ENCODE measurements at regions not wholly inside any gene's neighbourhood (a gene's known extent, or its start where the extent isn't known, plus 50 kb on each side); places are given as distances from the start of the nearest gene placed in this dataset.

- TF ChIP-seq POLR2A (IDR thresholded peaks at IDR 0.05; ENCODE audit: low read depth, low read length) = no peak
- TF ChIP-seq SPI1 (IDR thresholded peaks at IDR 0.05; ENCODE audit: low read depth, low read length) = no peak
- TF ChIP-seq POLR2AphosphoS5 (IDR thresholded peaks at IDR 0.05; ENCODE audit: low read depth, low read length) = no peak
- TF ChIP-seq PAX5 (IDR thresholded peaks at IDR 0.05; ENCODE audit: insufficient read depth, low read length, severe bottlenecking) = no peak
Observed at GRCh38 chr13:111978546-111978945, 88.4 kb upstream of the SOX1 start.

All from GM12891 (cell line).